HG02763 (cell line): ENCODE measurements at regions not wholly inside any gene's neighbourhood (a gene's known extent, or its start where the extent isn't known, plus 50 kb on each side); places are given as distances from the start of the nearest gene placed in this dataset.

Experiments used
- ATAC-seq: cut with Tn5 transposase; IDR thresholded peaks from one replicate; pipeline ENCODE4 v1.9.1; 2021; ENCODE audit warnings: mild to moderate bottlenecking, moderate library complexity; ENCODE audit not compliant: unreplicated experiment

- no peak for ATAC-seq
Measured at GRCh38 chr17:77814091-77814772, 144.3 kb upstream of the TNRC6C start.

- ATAC-seq: no peak
Measured at GRCh38 chr17:77815127-77815905, 143.2 kb upstream of the TNRC6C start.

GRCh38 chr17:77817953-77818352 lies 140.6 kb upstream of the TNRC6C start:
- no peak for ATAC-seq

GRCh38 chr17:77819497-77819896 lies 139.0 kb upstream of the TNRC6C start:
- no peak for ATAC-seq

GRCh38 chr17:77821114-77821513 lies 137.4 kb upstream of the TNRC6C start:
- ATAC-seq: no peak

DNA sequence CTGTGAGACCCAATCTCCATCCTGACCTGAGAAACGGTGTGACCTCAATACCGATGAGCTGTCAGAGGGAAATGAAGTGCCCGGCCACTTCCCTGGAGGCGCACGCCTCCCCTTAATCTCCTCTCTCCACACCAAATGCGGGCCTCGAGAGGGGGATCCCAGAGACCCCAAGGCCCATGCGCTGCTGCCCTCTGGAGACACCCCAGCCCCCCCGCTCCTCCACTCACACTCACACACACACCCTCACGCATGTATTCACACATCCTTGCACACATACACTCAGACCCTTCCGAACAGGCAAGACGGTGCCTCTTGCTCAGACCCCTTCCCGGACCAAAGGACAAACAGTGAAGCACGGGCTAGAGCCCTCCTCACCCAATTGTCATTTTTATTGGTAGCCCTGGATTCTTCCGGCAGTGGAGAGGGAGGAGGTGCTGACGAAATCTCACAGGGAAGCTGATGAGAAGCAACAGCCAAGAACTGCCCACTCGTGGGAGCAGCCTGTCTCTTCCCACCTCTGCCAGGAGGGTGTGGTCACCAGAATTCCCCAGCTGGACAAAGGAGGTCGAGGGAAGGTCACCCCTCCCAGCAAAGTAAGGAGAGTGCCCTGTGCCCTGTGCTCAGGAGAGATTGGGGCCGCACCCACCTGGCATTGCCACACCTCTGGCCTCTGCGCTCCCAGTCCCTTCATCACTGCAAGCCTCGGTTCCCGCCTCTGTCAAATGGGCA lies 136.0 kb upstream of the TNRC6C start:
- ATAC-seq: no peak

DNA sequence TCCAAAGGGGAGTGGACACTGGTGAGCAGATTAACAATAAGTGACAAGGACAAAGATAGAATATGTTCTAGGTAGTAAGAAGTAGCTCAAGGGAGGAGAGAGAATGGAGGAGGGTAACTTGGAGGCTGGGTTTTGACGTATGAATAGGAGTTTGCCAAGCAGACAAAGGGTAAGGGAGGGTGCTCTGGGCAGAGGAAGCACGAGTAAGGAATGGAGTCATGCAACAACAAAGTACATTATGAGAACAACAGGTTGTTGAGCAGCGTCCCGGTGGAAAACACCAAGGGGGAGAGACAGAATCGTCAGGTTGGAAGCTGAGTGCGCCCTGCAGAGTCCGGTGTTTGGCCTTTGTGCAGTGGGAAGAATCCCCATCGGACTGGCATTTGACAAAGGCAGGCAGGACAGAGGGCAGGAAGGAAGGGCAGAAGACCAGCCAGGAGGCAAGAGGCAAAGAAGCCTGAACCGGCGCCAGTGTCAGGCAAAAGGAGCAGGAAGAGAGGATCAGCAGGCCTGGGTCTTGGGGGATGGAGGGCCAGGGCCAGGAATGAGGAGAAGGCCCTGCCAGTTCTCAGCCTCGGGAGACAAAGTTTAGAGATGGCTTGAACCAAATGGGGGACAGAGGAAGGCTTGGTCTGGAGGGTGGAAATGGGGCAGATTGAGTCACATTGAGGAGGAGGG lies 134.3 kb upstream of the TNRC6C start:
- ATAC-seq: no peak

- ATAC-seq: no peak
Measured at GRCh38 chr17:77824780-77825280, 133.7 kb upstream of the TNRC6C start.

GRCh38 chr17:77825621-77826020 lies 132.9 kb upstream of the TNRC6C start:
- ATAC-seq: no peak

- ATAC-seq: no peak
Measured at GRCh38 chr17:77826132-77826873, 132.2 kb upstream of the TNRC6C start.

DNA sequence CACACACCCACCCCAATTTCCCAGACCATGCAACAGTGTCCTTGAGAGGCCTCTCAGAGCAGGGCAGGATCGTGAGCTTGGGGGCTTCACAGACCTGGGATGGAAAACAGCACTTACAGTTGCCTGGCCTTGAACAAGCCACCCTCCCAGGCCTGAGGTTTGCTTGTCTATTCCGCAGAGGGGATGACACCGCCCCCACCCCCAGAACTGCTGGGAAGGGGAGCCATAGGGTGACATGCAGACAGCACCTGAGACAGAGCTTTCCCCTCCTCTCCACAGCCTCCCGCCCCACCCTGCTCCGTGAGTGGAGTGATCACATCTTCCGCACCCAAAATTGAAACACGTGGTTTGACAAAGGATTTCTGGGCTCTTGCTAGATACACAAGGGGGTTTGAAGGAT lies 131.5 kb upstream of the TNRC6C start:
- ATAC-seq: no peak

DNA sequence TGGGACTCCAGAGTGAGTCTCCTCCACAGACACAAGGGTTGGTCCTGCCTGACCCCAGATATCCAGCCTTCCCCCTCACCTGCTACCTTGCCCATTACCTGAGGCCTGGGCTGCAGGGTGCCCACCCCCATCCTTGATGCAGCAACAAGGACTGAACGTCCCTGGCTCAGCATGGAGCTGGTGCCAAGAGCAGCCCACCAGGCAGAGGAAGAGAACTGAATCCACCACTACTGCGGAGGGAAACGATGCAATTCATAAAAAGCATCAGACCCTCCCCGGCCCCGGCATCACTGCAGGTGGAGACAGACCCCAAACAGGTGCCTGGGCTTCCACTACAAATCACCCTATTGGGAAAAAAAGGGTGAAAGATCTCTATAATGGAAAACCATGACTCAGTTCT lies 131.0 kb upstream of the TNRC6C start:
- ATAC-seq: no peak

GRCh38 chr17:77828749-77829539 lies 129.6 kb upstream of the TNRC6C start:
- ATAC-seq: no peak

GRCh38 chr17:77829843-77830799 lies 128.4 kb upstream of the TNRC6C start:
- ATAC-seq: no peak

DNA sequence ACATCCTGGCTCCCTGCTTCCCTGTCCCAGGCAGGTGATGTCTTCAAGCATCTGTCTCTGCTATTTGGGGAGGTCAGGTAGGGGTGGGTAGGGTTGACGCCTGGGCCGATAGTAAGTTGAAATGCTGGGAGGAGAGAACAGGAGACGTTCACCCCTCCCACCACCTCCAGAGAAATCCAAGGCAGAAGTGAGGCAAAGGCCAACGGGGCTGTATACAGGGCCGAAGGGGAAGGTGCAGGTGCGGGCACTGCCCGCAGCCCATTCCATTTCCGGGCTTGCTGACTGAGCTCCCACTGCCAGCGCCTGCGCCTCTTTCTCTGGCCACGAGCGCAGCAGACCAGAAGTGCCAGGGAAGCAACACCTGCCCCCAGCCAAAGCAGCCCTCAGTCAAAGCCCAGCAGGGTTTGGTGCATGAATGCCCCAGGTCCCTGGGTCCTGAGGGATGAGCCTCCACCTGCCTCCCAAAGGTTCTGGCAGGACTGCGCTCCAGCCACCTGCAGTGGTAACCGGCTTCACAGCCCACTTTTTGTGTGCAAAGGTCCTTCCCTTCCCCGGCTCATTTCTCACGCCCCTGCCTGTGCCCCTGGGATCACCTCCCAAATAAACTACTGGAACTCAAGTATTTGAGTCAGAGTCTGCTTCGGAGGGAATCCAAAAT lies 127.6 kb upstream of the TNRC6C start:
- no peak for ATAC-seq

DNA sequence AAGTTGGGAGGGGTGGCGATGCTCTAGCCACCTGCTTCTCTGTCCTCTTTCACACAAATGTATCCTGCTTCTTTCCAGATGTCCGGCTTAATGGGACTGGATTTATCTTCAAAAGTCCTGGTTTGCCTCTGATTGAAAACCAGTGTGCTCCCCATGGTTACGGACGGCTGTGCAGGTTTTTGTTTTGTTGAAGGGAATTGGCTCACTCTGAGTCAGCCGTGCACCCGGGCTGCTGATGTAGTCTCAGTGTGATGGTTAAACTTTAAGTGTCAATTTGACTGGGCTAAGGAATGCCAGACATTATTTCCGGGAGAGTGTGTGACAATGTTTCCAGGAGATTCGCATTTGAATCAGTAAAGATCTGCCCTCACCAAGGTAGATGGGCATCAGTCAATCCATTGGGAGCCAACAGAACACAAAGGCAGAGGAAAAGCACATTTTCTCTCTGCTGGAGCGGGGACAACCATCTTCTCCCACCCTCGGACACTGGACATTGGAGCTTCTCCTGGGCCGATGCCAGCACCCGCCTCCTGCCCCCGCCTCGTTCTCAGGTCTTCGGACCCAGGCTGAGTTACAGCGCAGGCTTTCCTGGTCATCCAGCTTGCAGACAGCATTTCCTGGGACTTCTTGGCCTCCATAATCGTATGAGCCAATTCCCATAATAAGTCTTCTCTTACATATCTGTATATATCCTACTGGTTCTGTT lies 126.9 kb upstream of the TNRC6C start:
- ATAC-seq: no peak

GRCh38 chr17:77832180-77832560 lies 126.3 kb upstream of the TNRC6C start:
- ATAC-seq: no peak
